Activated CD8-positive, alpha-beta memory T cell treated with anti-CD3 and anti-CD28 coated beads, Interleukin-2, amount 50 U/mL, for 4 hours (primary cell): ENCODE measurements at regions not wholly inside any gene's neighbourhood (a gene's known extent, or its start where the extent isn't known, plus 50 kb on each side); places are given as distances from the start of the nearest gene placed in this dataset.
"Not testable (repeated sequence)": the region's sequence is repeated elsewhere in the genome, so short reads cannot be mapped to it uniquely, and the experiment has no call there.

Source experiments
- DNase-seq: peaks from one replicate; pipeline ENCODE4 v3.0.0-alpha.2; 2020

- DNase-seq = no peak
Measured at GRCh38 chr18:51337406-51337805, 139.9 kb upstream of the MEX3C start.

DNA sequence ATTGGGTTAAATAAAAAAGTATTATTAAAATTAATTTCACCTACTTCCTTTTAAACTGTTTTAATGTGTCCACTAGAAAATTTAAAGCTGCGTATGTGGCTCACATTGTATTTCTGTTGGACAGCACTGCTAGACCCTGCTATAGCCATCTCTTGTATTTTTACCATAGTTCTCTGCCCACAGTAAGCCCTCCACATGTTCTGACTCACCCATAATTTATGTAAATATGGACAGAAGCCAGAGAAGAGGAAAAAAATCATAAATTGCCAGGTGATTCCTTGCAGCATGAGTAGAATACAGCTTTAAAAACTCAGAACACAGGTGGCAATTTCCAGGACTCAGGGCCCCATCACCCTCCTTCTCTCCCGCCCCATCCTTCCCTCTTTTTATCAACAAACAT lies 142.4 kb upstream of the MEX3C start:
- no peak for DNase-seq

GRCh38 chr18:51340332-51340731 lies 142.9 kb upstream of the MEX3C start:
- no peak for DNase-seq

- DNase-seq = no peak
Measured at GRCh38 chr18:51342815-51343214, 145.3 kb upstream of the MEX3C start.

GRCh38 chr18:51345848-51346391 lies 148.4 kb upstream of the MEX3C start:
- no peak for DNase-seq

GRCh38 chr18:51346404-51346803 lies 148.9 kb upstream of the MEX3C start:
- no peak for DNase-seq

DNA sequence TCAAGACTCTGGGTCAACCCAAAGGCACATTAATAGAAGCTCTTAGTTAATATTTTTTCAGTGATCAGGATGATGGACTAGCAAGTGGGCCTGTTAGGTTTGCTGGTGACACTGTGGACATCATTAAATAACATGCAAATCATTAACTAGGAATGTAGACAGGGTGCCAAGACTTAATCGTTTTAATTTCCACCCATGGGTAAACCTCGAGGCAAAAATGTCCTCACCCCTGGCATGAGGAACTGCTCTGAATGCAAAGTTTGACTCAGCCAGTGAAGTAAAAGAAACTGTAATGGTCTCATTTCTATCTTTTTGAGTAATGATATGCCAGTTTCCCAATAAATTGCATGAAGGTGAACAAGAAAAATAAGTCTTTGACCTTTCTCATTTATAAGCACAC lies 152.6 kb upstream of the MEX3C start:
- DNase-seq = no peak

DNA sequence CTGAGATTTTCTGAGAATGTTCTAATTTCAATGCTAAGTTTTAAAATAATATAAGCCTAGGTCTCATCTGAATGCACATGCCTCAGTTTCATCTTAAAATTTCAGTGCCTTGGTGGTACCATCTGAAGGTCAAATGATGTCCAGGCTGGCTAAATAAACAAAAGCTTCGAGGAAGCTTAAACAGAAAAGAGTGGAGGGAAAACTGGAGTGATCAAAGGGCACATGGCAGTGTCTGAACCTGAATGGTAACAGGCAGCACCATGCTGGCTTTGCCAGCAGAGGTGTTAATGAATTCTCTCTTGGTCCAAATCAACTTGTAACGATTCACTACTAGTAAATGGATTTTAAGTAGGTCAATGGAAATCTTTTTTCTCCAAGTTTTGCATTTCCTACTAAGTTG lies 158.4 kb upstream of the MEX3C start:
- no peak for DNase-seq

GRCh38 chr18:51360301-51360700 lies 162.8 kb upstream of the MEX3C start:
- DNase-seq = not testable (repeated sequence)

DNA sequence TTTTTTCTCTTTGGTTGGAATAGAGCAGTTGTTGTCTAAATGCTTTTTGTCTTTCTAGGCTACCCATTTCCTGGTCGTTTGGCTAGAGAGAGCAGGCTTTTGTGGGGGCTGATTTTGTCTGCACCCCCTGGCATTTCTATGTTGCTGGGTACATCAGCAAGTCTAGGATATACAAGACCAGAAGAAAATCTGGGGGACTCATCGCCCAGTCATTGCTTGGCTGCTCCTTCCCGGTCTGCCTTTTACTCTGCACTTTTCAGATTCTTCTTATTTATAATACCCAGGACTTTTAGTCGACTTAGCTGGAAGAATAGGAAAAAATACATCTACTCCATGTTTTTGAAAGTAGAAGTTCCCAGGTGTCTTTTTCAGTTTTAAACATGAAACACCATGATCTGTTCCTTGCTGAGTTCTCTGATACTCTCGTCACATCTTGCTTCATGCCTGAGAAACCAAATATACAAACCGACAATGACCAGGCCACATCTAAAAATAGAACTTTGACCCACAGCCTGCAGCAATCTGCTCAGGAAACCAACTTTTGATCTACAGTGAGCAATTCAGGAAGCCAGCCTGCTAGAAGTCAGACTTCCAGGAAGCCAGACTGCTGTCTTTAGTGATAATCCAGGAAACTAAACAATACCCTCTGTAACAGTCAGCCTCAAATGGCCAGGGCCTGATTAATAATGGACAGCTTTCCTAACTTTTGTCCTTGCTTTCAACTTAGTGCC lies 163.8 kb upstream of the MEX3C start:
- DNase-seq = no peak

DNA sequence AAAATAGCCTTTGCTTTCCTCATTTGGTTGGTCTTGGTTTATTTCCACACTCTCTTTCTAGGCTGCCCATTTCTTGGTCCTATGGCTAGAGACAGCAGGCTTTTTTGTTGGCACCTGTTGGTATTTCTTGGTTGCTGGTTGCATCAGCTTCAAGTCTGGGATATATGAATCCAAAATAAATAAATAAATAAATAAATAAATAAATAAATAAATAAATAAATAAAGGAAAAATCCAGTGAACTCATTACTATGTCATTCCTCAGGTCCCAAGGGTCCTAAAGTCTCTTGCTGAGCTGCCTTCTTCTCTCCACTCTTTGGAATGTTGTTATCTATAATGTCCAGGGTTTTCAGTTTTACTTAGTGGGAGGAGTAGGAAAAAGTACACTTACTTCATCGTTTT lies 165.9 kb upstream of the MEX3C start:
- DNase-seq = no peak

- DNase-seq = no peak
Measured at GRCh38 chr18:51370996-51371395, 173.5 kb upstream of the MEX3C start.

DNA sequence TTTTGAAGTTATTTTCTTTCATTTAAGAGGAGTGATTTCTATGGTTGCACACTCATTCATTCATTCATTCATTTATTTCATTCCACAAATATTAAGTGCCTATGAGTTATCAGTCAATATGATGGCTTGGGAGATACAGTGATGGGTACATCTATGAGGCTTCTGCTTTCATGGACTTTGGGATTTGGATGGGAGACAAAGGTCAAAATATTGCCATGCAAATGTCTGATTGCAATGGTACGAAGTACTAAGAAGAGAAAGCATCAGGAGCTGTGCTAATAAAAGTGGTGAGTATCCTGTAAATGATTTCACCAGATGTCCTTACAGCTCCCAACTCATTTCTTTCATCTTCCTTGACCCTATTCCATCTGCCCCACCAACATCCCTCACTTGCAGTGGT lies 174.4 kb upstream of the MEX3C start:
- DNase-seq = no peak

- DNase-seq = no peak
Measured at GRCh38 chr18:51382081-51382480, 184.6 kb upstream of the MEX3C start.

DNA sequence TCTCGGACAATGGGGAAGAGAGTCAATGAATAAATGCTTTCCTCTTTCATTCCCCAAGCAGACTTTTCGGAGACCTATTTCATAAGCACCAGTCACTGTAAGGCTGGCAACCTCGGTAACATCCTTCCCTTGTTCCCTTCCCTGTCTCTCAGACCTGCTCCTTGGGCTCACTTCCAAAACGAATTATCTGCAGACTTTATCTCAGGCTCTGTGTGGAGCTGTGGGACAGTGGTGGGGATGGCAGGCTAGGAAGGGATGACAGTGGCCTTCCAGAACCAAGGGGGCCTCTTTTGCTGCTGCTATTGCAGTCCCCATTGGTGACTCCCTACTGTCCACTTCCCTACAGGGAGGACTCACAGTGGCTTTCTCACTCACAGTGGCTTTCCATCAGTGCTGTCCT lies 185.6 kb upstream of the MEX3C start:
- no peak for DNase-seq

DNA sequence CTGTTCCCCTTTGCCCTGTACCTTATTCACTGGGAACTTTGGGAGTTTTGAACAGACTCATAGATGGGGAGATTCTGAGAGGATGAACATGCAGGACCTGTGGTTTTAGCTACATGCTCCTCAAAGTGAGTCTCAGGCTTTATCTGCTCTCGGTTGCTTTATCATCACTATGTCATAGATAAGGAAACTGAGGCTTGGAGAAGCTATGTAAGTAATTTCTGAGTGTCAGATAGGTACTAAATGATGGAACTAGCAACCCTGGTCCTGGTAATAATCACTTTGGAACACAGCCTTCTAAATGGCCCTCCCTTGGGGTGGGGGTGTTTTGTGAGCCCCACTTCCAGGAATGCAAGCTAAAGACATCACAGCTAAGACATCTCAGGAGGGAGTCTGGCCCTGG lies 186.2 kb upstream of the MEX3C start:
- DNase-seq = no peak

- no peak for DNase-seq
Measured at GRCh38 chr18:51385270-51385669, 187.8 kb upstream of the MEX3C start.

GRCh38 chr18:51390702-51391101 lies 193.2 kb upstream of the MEX3C start:
- no peak for DNase-seq

DNA sequence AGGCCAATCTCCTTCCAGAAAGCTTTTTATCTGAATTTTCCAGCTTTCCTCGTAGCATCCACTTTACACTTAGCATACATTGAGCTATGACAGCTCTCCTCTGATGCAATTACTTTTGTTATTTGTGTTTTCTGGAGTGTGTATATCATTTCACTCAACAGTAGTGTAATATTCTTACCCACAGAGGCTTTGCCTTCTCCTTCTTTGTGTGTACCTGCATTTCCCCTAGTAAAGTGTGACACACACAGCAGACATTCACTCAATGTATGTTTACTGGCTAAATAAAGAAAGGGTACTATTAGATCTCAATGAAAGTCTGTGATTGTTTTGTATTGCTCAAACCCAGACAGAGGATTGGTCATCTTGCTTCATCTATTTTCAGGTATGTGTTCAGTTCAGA lies 193.7 kb upstream of the MEX3C start:
- DNase-seq = no peak

DNA sequence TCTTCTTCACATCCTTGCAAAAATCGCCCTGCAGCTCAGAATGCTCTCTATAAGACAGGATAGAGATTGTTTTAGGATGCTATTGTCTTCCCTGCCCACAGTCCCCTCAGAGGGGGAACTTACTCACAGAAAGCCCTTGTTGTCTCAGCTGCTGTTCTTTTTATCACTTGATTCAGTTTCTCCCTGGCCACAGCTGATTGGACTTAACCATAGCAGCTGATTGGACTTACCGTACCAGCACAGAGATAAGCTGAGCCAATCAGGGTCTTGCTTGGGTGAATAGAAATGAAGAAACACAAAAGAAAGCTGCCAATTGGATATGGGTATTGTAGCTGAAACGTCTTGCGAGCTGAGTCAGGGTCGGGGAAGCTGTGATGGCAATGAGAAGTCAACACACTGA lies 194.2 kb upstream of the MEX3C start:
- DNase-seq = no peak

DNA sequence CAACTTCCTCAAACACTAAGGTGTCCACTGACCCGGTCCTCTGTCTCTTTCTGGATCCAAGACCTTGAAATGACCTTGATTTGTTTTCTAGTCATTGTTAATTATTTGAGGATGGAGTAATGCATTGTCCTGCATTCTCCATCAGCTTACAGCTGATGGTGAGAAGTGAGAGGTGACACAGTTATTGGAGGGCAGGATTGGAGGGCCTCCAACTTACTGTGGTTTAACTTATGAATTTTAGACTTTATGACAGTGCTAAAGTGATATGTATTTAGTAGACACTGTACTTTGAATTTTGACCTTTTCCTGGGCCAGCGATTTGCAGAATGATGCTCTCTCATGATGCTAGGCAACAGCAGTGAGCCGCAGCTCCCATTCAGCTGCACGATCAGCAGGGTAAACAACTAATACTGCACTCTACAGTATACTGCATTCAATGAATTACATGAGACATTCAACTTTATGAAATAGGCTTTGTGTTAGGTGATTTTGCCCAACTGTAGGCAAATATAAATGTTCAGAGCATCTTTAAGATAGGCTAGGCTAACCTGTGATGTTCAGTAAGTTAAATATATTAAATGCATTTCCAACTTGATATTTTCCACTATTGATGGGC lies 200.0 kb upstream of the MEX3C start:
- no peak for DNase-seq

DNA sequence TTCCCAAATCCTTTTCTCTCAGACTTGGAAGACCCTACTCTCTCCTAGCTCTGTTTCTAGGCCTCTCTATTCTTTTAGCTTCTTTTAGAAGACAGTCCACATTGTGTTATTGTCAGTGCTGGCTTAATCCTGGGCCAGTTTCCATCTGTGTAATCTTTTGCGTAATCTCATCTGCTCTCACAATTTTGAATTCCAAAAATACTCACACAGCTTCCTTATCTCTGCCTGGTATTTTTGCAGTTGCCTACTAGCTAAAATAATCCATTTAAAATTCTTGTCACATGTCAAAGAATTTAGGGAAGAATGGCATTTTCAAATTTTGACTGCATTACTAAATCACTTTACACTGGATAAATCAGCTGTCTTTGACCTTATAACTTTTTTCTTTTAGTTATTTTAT lies 200.6 kb upstream of the MEX3C start:
- no peak for DNase-seq

GRCh38 chr18:51399491-51400122 lies 202.1 kb upstream of the MEX3C start:
- no peak for DNase-seq

DNA sequence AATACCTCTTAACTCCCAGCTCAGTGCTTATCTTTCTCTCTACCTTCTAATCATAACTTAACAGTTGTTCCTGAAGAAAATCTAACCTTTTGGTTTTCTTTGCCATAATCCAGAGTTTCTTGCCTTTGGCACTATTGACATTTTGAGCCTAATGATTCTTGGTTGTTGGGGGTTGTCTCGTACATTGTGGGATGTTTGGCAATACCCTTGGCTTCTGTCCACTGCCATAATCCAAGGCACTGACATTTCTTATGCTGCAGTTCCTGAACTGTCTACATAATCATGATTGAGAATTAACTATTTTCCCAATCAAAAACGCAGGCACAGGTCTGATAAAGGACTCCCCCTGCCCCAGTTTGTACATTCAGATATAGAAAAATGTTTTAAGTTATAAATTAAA lies 203.2 kb upstream of the MEX3C start:
- no peak for DNase-seq
